ENCODE measurements at regions not wholly inside any gene's neighbourhood (a gene's known extent, or its start where the extent isn't known, plus 50 kb on each side); places are given as distances from the start of the nearest gene placed in this dataset.

DNA sequence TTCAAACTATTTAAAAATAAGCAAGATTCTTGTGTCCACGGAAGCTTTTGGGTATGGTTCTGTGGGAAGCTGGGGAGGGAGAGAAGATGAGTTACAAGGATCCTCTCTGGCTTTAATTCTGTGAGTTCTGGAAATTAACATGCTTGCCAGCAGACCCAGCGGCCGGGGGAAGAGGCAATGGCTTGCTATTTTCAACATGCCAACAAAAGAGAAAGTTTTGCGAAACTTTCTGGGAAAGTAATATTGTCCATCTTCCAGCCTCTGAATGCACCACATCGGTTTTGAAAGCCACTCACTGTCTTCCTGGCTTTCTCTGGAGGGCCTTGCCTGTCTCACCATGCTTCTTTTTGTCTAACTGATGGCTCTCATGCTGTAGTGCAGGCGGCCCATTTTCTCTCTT is 85.7 kb downstream of the EN1 start:
- POLR2A ChIA-PET, result no interaction called here

DNA sequence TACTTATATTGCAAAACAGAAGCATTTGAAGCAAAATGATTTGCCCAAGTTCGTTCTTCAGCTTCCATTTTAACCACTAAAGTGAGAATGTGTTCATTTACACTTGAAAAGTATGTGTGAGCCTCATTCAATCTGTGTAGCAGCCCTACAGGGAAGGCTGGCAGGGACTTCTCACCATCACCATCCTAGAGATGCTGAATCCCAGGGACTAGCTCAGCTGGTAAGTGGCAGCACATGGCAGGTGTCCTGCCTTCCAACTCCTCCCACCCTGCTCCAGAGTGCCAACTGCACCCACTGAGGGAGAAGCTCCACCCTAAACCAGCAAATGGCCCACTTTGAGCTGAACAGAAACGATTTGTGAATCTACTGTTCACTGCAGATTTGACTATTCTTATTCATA is 91.5 kb downstream of the EN1 start:
- Histone ChIP-seq H3K36me3 (ENCODE audit: control insufficient read depth, insufficient read depth, low read length) (no peaks in the 10 kb centered on the region), H3K4me1 (no peaks in the 10 kb centered on the region), H3K9me3 (peaks cover 8% of the 10 kb centered on the region; the same call in 1 of the 2 replicates), H3K27me3 (replicated peaks; ENCODE audit: control insufficient read depth, insufficient read depth, low read length) (no peaks in the 10 kb centered on the region; the same call in none of the 2 replicates), H3K4me3 (ENCODE audit: low read depth, low read length) (no peak overlapping the region)
- TF ChIP-seq, protein P1, sequence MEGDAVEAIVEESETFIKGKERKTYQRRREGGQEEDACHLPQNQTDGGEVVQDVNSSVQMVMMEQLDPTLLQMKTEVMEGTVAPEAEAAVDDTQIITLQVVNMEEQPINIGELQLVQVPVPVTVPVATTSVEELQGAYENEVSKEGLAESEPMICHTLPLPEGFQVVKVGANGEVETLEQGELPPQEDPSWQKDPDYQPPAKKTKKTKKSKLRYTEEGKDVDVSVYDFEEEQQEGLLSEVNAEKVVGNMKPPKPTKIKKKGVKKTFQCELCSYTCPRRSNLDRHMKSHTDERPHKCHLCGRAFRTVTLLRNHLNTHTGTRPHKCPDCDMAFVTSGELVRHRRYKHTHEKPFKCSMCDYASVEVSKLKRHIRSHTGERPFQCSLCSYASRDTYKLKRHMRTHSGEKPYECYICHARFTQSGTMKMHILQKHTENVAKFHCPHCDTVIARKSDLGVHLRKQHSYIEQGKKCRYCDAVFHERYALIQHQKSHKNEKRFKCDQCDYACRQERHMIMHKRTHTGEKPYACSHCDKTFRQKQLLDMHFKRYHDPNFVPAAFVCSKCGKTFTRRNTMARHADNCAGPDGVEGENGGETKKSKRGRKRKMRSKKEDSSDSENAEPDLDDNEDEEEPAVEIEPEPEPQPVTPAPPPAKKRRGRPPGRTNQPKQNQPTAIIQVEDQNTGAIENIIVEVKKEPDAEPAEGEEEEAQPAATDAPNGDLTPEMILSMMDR (IDR thresholded peaks at IDR 0.05; ENCODE audit: insufficient read depth in 1 of 2, low read depth in 1 of 2, low read length in 1 of 2, severe bottlenecking in 1 of 2, unreplicated experiment in 1 of 2), result no peak
- Mint-ChIP-seq H3K4me3 (ENCODE audit: unreplicated experiment) (no peak overlapping the region), H3K9me3 (ENCODE audit: unreplicated experiment) (no peaks in the 10 kb centered on the region), H3K27ac (ENCODE audit: unreplicated experiment) (no peak overlapping the region), H3K4me1 (ENCODE audit: low read depth, unreplicated experiment) (no peaks in the 10 kb centered on the region), H3K27me3 (ENCODE audit: insufficient read depth, unreplicated experiment) (peaks cover 29% of the 10 kb centered on the region), H3K36me3 (ENCODE audit: insufficient read depth, unreplicated experiment) (no peaks in the 10 kb centered on the region)
- ChIA-PET CTCF (interaction anchor here (0.5 kb wide), 1 partner anchor 883 kb away, joined by 8 read pairs; no protein-coding TSS in a partner anchor), POLR2A (no interaction called here)
- BruUV-seq (replicated peaks), result no TSS peak
- intact Hi-C loops (cut with micrococcal nuclease; ENCODE audit: unreplicated experiment), result no loop called here
- no peak for DNase-seq

More for the DNA sequence above, 85.7 kb downstream of the EN1 start:
- TF ChIP-seq, protein P1 (IDR thresholded peaks at IDR 0.05; ENCODE audit: insufficient read depth in 1 of 2, low read depth in 1 of 2, low read length in 1 of 2, severe bottlenecking in 1 of 2, unreplicated experiment in 1 of 2), result no peak
- H3K4me1 Mint-ChIP-seq (ENCODE audit: low read depth, unreplicated experiment), result no peaks in the 10 kb centered on the region
- no peak overlapping the region for H3K27ac Mint-ChIP-seq (ENCODE audit: unreplicated experiment)
- BruUV-seq (replicated peaks), result no TSS peak
- intact Hi-C loops (cut with micrococcal nuclease; ENCODE audit: unreplicated experiment), result no loop called here
- H3K4me3 Mint-ChIP-seq (ENCODE audit: unreplicated experiment), result no peak overlapping the region
- no peaks in the 10 kb centered on the region for H3K36me3 Mint-ChIP-seq (ENCODE audit: insufficient read depth, unreplicated experiment)
- no peaks in the 10 kb centered on the region; the same call in none of the 2 replicates for H3K27me3 ChIP-seq (replicated peaks; ENCODE audit: control insufficient read depth, insufficient read depth, low read length)
- peaks cover 8% of the 10 kb centered on the region; the same call in 1 of the 2 replicates for H3K9me3 ChIP-seq
- no peaks in the 10 kb centered on the region for H3K9me3 Mint-ChIP-seq (ENCODE audit: unreplicated experiment)
- H3K4me3 ChIP-seq (ENCODE audit: low read depth, low read length), result no peak overlapping the region
- CTCF ChIA-PET, result no interaction called here
- peaks cover 36% of the 10 kb centered on the region for H3K27me3 Mint-ChIP-seq (ENCODE audit: insufficient read depth, unreplicated experiment)
- no peak for DNase-seq
- no peaks in the 10 kb centered on the region for H3K36me3 ChIP-seq (ENCODE audit: control insufficient read depth, insufficient read depth, low read length)
- H3K4me1 ChIP-seq, result no peaks in the 10 kb centered on the region

GRCh38 chr2:118755384-118755783 is 92.1 kb downstream of the EN1 start:
- POLR2A ChIA-PET, result no interaction called here
- intact Hi-C loops (cut with micrococcal nuclease; ENCODE audit: unreplicated experiment), result no loop called here
- BruUV-seq (replicated peaks), result no TSS peak
- Mint-ChIP-seq H3K27me3 (ENCODE audit: insufficient read depth, unreplicated experiment) (peaks cover 24% of the 10 kb centered on the region), H3K4me1 (ENCODE audit: low read depth, unreplicated experiment) (no peaks in the 10 kb centered on the region), H3K36me3 (ENCODE audit: insufficient read depth, unreplicated experiment) (no peaks in the 10 kb centered on the region), H3K4me3 (ENCODE audit: unreplicated experiment) (no peak overlapping the region), H3K27ac (ENCODE audit: unreplicated experiment) (no peak overlapping the region), H3K9me3 (ENCODE audit: unreplicated experiment) (no peaks in the 10 kb centered on the region)
- Histone ChIP-seq H3K36me3 (ENCODE audit: control insufficient read depth, insufficient read depth, low read length) (no peaks in the 10 kb centered on the region), H3K9me3 (0 out of 2 replicates have a peak, but pooled peaks cover 8% of the 10 kb centered on the region), H3K27me3 (replicated peaks; ENCODE audit: control insufficient read depth, insufficient read depth, low read length) (no peaks in the 10 kb centered on the region; the same call in none of the 2 replicates), H3K4me3 (ENCODE audit: low read depth, low read length) (no peak overlapping the region), H3K4me1 (no peaks in the 10 kb centered on the region)
- CTCF ChIA-PET, result interaction anchor here (0.5 kb wide), 1 partner anchor 883 kb away, joined by 8 read pairs; no protein-coding TSS in a partner anchor
- DNase-seq, result no peak
- TF ChIP-seq, protein P1 (IDR thresholded peaks at IDR 0.05; ENCODE audit: insufficient read depth in 1 of 2, low read depth in 1 of 2, low read length in 1 of 2, severe bottlenecking in 1 of 2, unreplicated experiment in 1 of 2), result no peak

Data from Caco-2 (cell line).